Keratinocyte (primary cell): ENCODE measurements at regions not wholly inside any gene's neighbourhood (a gene's known extent, or its start where the extent isn't known, plus 50 kb on each side); places are given as distances from the start of the nearest gene placed in this dataset.

ENCODE experiments used
- CTCF ChIP-seq, 3 experiments: IDR thresholded peaks in 1 of 3; conservative IDR thresholded peaks in 1 of 3; optimal IDR thresholded peaks in 1 of 3; 2 replicates in 2 of 3; 3 replicates in 1 of 3; pipeline versions ENCODE3 to v1.5.1; 2011; ENCODE audit warnings: low read length in 3 of 3, mild to moderate bottlenecking in 3 of 3, moderate library complexity in 2 of 3, control low read depth in 1 of 3, inconsistent platforms in 1 of 3; ENCODE audit not compliant: insufficient read depth in 2 of 3; ENCODE audit errors: extremely low read depth in 1 of 3
- EZH2 ChIP-seq: IDR thresholded peaks from one replicate; pipeline ENCODE4 v1.6.1; 2012; ENCODE audit warnings: inconsistent platforms, mild to moderate bottlenecking, low read length, moderate library complexity

- no peak for TF ChIP-seq EZH2
- TF ChIP-seq CTCF (optimal IDR thresholded peaks at IDR 0.05 in 1 of 3, IDR thresholded peaks at IDR 0.05 in 1 of 3, conservative IDR thresholded peaks at IDR 0.05 in 1 of 3; ENCODE audit: extremely low read depth in 1 of 3, insufficient read depth in 2 of 3, low read length in 3 of 3) = no peak
These were observed 336.9 kb upstream of the PIK3C3 start for GRCh38 chr18:41618147-41618546.
